A549 (cell line): ENCODE measurements at regions not wholly inside any gene's neighbourhood (a gene's known extent, or its start where the extent isn't known, plus 50 kb on each side); places are given as distances from the start of the nearest gene placed in this dataset.
"Not testable (repeated sequence)": the region's sequence is repeated elsewhere in the genome, so short reads cannot be mapped to it uniquely, and the experiment has no call there.

Experiments
- ATAC-seq, 2 experiments: fragments of 200-7000 bp in 1 of 2; fragments of >200 bp in 1 of 2; cut with Nextera tagmentation in 1 of 2; cut with Tn5 transposase in 1 of 2; 3 replicates each; pipeline versions ENCODE4 v1.8.0 to v1.9.1; 2018 to 2020; ENCODE audit warnings: mild to moderate bottlenecking in 1 of 2, moderate library complexity in 1 of 2
- CTCF ChIA-PET: fragments of 300-600 bp; sonication (Branson Sonifier 250); formaldehyde crosslinking; extraction: SDS; loops from one replicate; lab custom pipeline; 2021; ENCODE audit warnings: antibody characterized with exemption, inconsistent platforms; lab: Yijun Ruan, JAX
- POLR2A ChIA-PET: fragments of 350-600 bp; formaldehyde crosslinking; extraction: SDS; loops from one replicate; lab custom pipeline; 2021; ENCODE audit warnings: antibody characterized with exemption, inconsistent platforms; lab: Yijun Ruan, JAX
- DNase-seq, 2 experiments: peaks; one replicate each; pipeline versions ENCODE4 v3.0.0 to v3.0.0-alpha.2; 2011 to 2016; ENCODE audit warnings: low read depth in 1 of 2, low spot score in 1 of 2
- FAIRE-seq: peaks from 2 replicates; lab custom pipeline; 2011; peaks lifted over from hg19 to GRCh38; lab: Jason Lieb, UNC
- H3K27ac ChIP-seq, 2 experiments: fragments of >200 bp; sonication (Bioruptor Twin); formaldehyde crosslinking; 3 replicates each; pipeline ENCODE4 v1.5.1; 2016 to 2017
- H3K4me1 ChIP-seq: fragments of >200 bp; sonication (Bioruptor Twin); formaldehyde crosslinking; 3 replicates; pipeline ENCODE4 v1.6.1; 2016
- H3K4me2 ChIP-seq: fragments of >200 bp; sonication (Bioruptor Twin); formaldehyde crosslinking; 3 replicates; pipeline ENCODE4 v1.6.1; 2016
- H3K4me3 ChIP-seq: fragments of >200 bp; sonication (Bioruptor Twin); formaldehyde crosslinking; 3 replicates; pipeline ENCODE4 v1.5.1; 2016
- H3K9me3 ChIP-seq: fragments of >200 bp; sonication (Bioruptor Twin); formaldehyde crosslinking; 3 replicates; pipeline ENCODE4 v1.6.1; 2016
- ATOH8 ChIP-seq: fragments of 250-450 bp; sonication (Bioruptor Pico); IDR thresholded peaks from 2 replicates; pipeline ENCODE4 v1.5.0; 2020; ENCODE audit warnings: low read depth, mild to moderate bottlenecking, moderate library complexity
- BCL3 ChIP-seq: fragments of >200 bp; sonication (Bioruptor Twin); formaldehyde crosslinking; IDR thresholded peaks from 3 replicates; pipeline ENCODE4 v1.6.1; 2016
- BHLHE40 ChIP-seq: IDR thresholded peaks from 2 replicates; pipeline ENCODE4 v1.6.1; 2012; ENCODE audit warnings: low read depth, low read length, inconsistent platforms
- CEBPB ChIP-seq, 2 experiments: fragments of >200 bp in 1 of 2; sonication (Bioruptor Twin) in 1 of 2; formaldehyde crosslinking in 1 of 2; IDR thresholded peaks; 2 replicates each; pipeline ENCODE4 v1.6.1; 2012 to 2016
- CHD2 ChIP-seq: fragments of 150-350 bp; IDR thresholded peaks from 2 replicates; pipeline ENCODE4 v1.6.1; 2014; ENCODE audit warnings: low read length; ENCODE audit not compliant: partially characterized antibody
- EHF ChIP-seq: fragments of 250-450 bp; sonication (Bioruptor Pico); IDR thresholded peaks from 2 replicates; pipeline ENCODE4 v1.5.0; 2020; ENCODE audit warnings: mild to moderate bottlenecking
- EHMT2 ChIP-seq: fragments of 200-600 bp; sonication (generic); IDR thresholded peaks from 2 replicates; pipeline ENCODE4 v1.6.1; 2016; ENCODE audit warnings: antibody characterized with exemption, low read depth, mild to moderate bottlenecking, moderate library complexity
- EP300 ChIP-seq, 2 experiments: fragments of >200 bp; sonication (Bioruptor Twin); formaldehyde crosslinking; IDR thresholded peaks; 2 replicates in 1 of 2; 3 replicates in 1 of 2; pipeline ENCODE4 v1.6.1; 2016 to 2017
- FOXS1 ChIP-seq: fragments of 250-450 bp; sonication (Bioruptor Pico); IDR thresholded peaks from 2 replicates; pipeline ENCODE4 v1.5.0; 2020; ENCODE audit warnings: mild to moderate bottlenecking, moderate library complexity
- GATA3 ChIP-seq: IDR thresholded peaks from 2 replicates; pipeline ENCODE4 v1.6.1; 2012; ENCODE audit warnings: borderline replicate concordance
- JUN ChIP-seq, 2 experiments: fragments of >200 bp; sonication (Bioruptor Twin); formaldehyde crosslinking; IDR thresholded peaks; 2 replicates in 1 of 2; 3 replicates in 1 of 2; pipeline ENCODE4 v1.6.1; 2016 to 2017
- KDM1A ChIP-seq: fragments of 200-600 bp; sonication (generic); IDR thresholded peaks from 2 replicates; pipeline ENCODE4 v1.6.1; 2016; ENCODE audit warnings: low read depth, mild to moderate bottlenecking
- MAZ ChIP-seq: fragments of 150-350 bp; IDR thresholded peaks from 2 replicates; pipeline ENCODE4 v1.6.1; 2014; ENCODE audit warnings: antibody characterized with exemption, low read depth, low read length, borderline replicate concordance
- NR3C1 ChIP-seq: fragments of >200 bp; sonication (Bioruptor Twin); formaldehyde crosslinking; IDR thresholded peaks from 3 replicates; pipeline ENCODE4 v1.6.1; 2017
- POLR2AphosphoS2 ChIP-seq: conservative IDR thresholded peaks from 2 replicates; pipeline ENCODE4 v1.6.1; 2012; ENCODE audit warnings: low read length, improper control_type of control experiment, inconsistent platforms
- RAD21 ChIP-seq, 2 experiments: fragments of >200 bp in 1 of 2; sonication (Bioruptor Twin) in 1 of 2; formaldehyde crosslinking in 1 of 2; IDR thresholded peaks in 1 of 2; conservative IDR thresholded peaks in 1 of 2; 2 replicates in 1 of 2; 3 replicates in 1 of 2; pipeline ENCODE4 v1.6.1; 2012 to 2018; ENCODE audit warnings: inconsistent platforms in 1 of 2
- RFX5 ChIP-seq: fragments of 450-650 bp; IDR thresholded peaks from 2 replicates; pipeline ENCODE4 v1.7.1; 2014; ENCODE audit warnings: antibody characterized with exemption, mild to moderate bottlenecking, moderate library complexity
- SMC3 ChIP-seq: fragments of >200 bp; sonication (Bioruptor Twin); formaldehyde crosslinking; IDR thresholded peaks from 3 replicates; pipeline ENCODE4 v1.6.1; 2018; ENCODE audit warnings: inconsistent platforms
- ZNF302 ChIP-seq: fragments of 250-450 bp; sonication (Bioruptor Pico); IDR thresholded peaks from 2 replicates; pipeline ENCODE4 v1.9.0; 2021; ENCODE audit warnings: inconsistent platforms, mild to moderate bottlenecking, moderate library complexity
- ZSCAN20 ChIP-seq: fragments of 250-450 bp; sonication (Bioruptor Pico); IDR thresholded peaks from 2 replicates; pipeline ENCODE4 v1.8.0; 2022; ENCODE audit warnings: mild to moderate bottlenecking, moderate library complexity
- WGBS: methylation state at CpG from one replicate; pipeline ENCODE4 v1.1.6; 2017; ENCODE audit errors: missing lambda C conversion rate; 5-methylcytosine and 5-hydroxymethylcytosine counted together
- TF ChIP-seq, protein P1 (sequence below): IDR thresholded peaks from 2 replicates; pipeline ENCODE4 v1.6.1; 2012; ENCODE audit warnings: low read depth, borderline replicate concordance
- TF ChIP-seq, protein P2 (sequence below): fragments of 150-350 bp; IDR thresholded peaks from 2 replicates; pipeline ENCODE4 v1.6.1; 2014; ENCODE audit warnings: low read depth, mild to moderate bottlenecking, low read length
- TF ChIP-seq, protein P3 (sequence below): fragments of 450-650 bp; IDR thresholded peaks from 2 replicates; pipeline ENCODE4 v1.6.1; 2014; ENCODE audit warnings: antibody characterized with exemption

GRCh38 chr5:60535951-60536350 lies 164.0 kb downstream of the DEPDC1B start:
- CTCF ChIA-PET, result interaction anchor here (1.5 kb wide), 1 partner anchor 722 kb away, joined by 3 read pairs; no protein-coding TSS in a partner anchor
- H3K9me3 ChIP-seq, result no peaks in the 10 kb centered on the region
- H3K4me1 ChIP-seq, result peaks cover 17% of the 10 kb centered on the region
- H3K27ac ChIP-seq, result no peak overlapping the region
- TF ChIP-seq ATOH8 (CRISPR knock-in tag) (no peak), SMC3 (no peak), NR3C1 (no peak), ZNF302 (CRISPR knock-in tag) (no peak), CEBPB (IDR thresholded peaks at IDR 0.05) (no peak), GATA3 (no peak), POLR2AphosphoS2 (no peak), CHD2 (no peak)
- TF ChIP-seq, protein P1, sequence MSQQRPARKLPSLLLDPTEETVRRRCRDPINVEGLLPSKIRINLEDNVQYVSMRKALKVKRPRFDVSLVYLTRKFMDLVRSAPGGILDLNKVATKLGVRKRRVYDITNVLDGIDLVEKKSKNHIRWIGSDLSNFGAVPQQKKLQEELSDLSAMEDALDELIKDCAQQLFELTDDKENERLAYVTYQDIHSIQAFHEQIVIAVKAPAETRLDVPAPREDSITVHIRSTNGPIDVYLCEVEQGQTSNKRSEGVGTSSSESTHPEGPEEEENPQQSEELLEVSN, result no peak
- TF ChIP-seq, protein P2, sequence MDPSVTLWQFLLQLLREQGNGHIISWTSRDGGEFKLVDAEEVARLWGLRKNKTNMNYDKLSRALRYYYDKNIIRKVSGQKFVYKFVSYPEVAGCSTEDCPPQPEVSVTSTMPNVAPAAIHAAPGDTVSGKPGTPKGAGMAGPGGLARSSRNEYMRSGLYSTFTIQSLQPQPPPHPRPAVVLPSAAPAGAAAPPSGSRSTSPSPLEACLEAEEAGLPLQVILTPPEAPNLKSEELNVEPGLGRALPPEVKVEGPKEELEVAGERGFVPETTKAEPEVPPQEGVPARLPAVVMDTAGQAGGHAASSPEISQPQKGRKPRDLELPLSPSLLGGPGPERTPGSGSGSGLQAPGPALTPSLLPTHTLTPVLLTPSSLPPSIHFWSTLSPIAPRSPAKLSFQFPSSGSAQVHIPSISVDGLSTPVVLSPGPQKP, result no peak
- TF ChIP-seq, protein P3, sequence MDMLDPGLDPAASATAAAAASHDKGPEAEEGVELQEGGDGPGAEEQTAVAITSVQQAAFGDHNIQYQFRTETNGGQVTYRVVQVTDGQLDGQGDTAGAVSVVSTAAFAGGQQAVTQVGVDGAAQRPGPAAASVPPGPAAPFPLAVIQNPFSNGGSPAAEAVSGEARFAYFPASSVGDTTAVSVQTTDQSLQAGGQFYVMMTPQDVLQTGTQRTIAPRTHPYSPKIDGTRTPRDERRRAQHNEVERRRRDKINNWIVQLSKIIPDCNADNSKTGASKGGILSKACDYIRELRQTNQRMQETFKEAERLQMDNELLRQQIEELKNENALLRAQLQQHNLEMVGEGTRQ, result no peak
- POLR2A ChIA-PET, result no interaction called here
- ATAC-seq (no peak), DNase-seq (no peak), FAIRE-seq (no peak)
- H3K4me2 ChIP-seq, result no peak overlapping the region
- WGBS, result 54% methylated on average over 2 of the region's 2 CpGs
- no peak overlapping the region for H3K4me3 ChIP-seq

GRCh38 chr5:60535198-60535597 lies 164.8 kb downstream of the DEPDC1B start:
- Histone ChIP-seq H3K4me3 (no peak overlapping the region), H3K4me2 (no peak overlapping the region), H3K9me3 (no peaks in the 10 kb centered on the region), H3K4me1 (peaks cover 11% of the 10 kb centered on the region), H3K27ac (no peak overlapping the region)
- no peak for FAIRE-seq
- TF ChIP-seq JUN (IDR thresholded peaks at IDR 0.05) (no peak), CEBPB (IDR thresholded peaks at IDR 0.05) (no peak)
- CTCF ChIA-PET, result interaction anchor here (1.3 kb wide), 1 partner anchor 13 kb away, joined by 3 read pairs; no protein-coding TSS in a partner anchor
- ATAC-seq, result no peak
- no peak for DNase-seq
- POLR2A ChIA-PET, result no interaction called here

- no peak for ATAC-seq
- ChIA-PET CTCF (no interaction called here), POLR2A (no interaction called here)
- WGBS, result 39% methylated on average over 4 of the region's 4 CpGs
- FAIRE-seq, result no peak
- DNase-seq, result no peak
- Histone ChIP-seq H3K9me3 (no peaks in the 10 kb centered on the region), H3K27ac (no peak overlapping the region), H3K4me1 (no peaks in the 10 kb centered on the region; the same call in 2 of the 3 replicates), H3K4me2 (no peak overlapping the region), H3K4me3 (no peak overlapping the region)
- TF ChIP-seq EHMT2 (no peak), ZSCAN20 (no peak), EHF (CRISPR knock-in tag) (no peak), ZNF302 (CRISPR knock-in tag) (no peak), MAZ (no peak), NR3C1 (no peak), JUN (IDR thresholded peaks at IDR 0.05) (no peak), BHLHE40 (no peak), RFX5 (no peak), FOXS1 (CRISPR knock-in tag) (no peak), KDM1A (no peak), RAD21 (conservative IDR thresholded peaks at IDR 0.05 in 1 of 2, IDR thresholded peaks at IDR 0.05 in 1 of 2) (no peak), BCL3 (no peak), SMC3 (no peak), EP300 (IDR thresholded peaks at IDR 0.05) (no peak)
- TF ChIP-seq, protein P1, result no peak
- TF ChIP-seq, protein P3, result no peak
Observed at GRCh38 chr5:60533789-60534188, 166.2 kb downstream of the DEPDC1B start.

DNA sequence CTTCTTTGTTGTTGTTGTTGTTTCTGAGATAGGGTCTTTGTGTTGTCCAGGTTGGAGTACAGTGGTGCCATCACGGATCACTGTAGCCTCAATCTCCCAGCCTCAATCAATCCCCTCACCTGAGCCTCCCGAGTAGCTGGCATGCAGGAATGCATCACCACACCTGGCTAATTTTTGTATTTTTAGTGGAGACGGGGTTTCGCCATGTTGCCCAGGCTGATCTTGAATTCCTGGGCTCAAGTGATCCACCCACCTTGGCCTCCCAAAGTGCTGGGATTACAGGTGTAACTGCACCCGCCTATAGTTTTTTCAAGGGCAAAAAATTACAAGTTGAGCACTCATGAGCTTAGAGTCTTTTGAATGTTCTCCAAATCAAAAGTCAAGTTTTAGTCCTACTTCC lies 167.2 kb downstream of the DEPDC1B start:
- FAIRE-seq, result not testable (repeated sequence)
- WGBS, result 75% methylated on average over 5 of the region's 5 CpGs

More for the DNA sequence above, 167.2 kb downstream of the DEPDC1B start:
- POLR2A ChIA-PET, ATAC-seq, H3K27ac ChIP-seq, H3K4me3 ChIP-seq, H3K9me3 ChIP-seq, CTCF ChIA-PET, H3K4me1 ChIP-seq, DNase-seq, H3K4me2 ChIP-seq: not testable (repeated sequence)
